HG03095 (cell line): ENCODE measurements at regions not wholly inside any gene's neighbourhood (a gene's known extent, or its start where the extent isn't known, plus 50 kb on each side); places are given as distances from the start of the nearest gene placed in this dataset.

Experiments
- ATAC-seq: cut with Tn5 transposase; IDR thresholded peaks from one replicate; pipeline ENCODE4 v1.9.1; 2021; ENCODE audit warnings: moderate library complexity; ENCODE audit not compliant: unreplicated experiment

- no peak for ATAC-seq
Measured at GRCh38 chr4:178471994-178472393, 1029.8 kb upstream of the AGA start.

GRCh38 chr4:178480105-178480504 lies 1037.9 kb upstream of the AGA start:
- ATAC-seq, result no peak

GRCh38 chr4:178480881-178481280 lies 1038.6 kb upstream of the AGA start:
- no peak for ATAC-seq

- no peak for ATAC-seq
Measured at GRCh38 chr4:178481564-178481963, 1039.3 kb upstream of the AGA start.

- ATAC-seq, result no peak
Measured at GRCh38 chr4:178523038-178523437, 1080.8 kb upstream of the AGA start.

GRCh38 chr4:178535939-178536579 lies 1093.8 kb upstream of the AGA start:
- ATAC-seq, result no peak

GRCh38 chr4:178553201-178553600 lies 1111.0 kb upstream of the AGA start:
- ATAC-seq, result no peak

GRCh38 chr4:178554352-178554751 lies 1112.1 kb upstream of the AGA start:
- no peak for ATAC-seq

- ATAC-seq, result no peak
Measured at GRCh38 chr4:178556796-178557195, 1114.6 kb upstream of the AGA start.

GRCh38 chr4:178577933-178578332 lies 1135.7 kb upstream of the AGA start:
- no peak for ATAC-seq

GRCh38 chr4:178595500-178596138 lies 1153.4 kb upstream of the AGA start:
- ATAC-seq, result no peak

GRCh38 chr4:178598672-178599071 lies 1156.4 kb upstream of the AGA start:
- ATAC-seq, result no peak

GRCh38 chr4:178599521-178599920 lies 1157.3 kb upstream of the AGA start:
- ATAC-seq, result no peak

GRCh38 chr4:178602833-178603232 lies 1160.6 kb upstream of the AGA start:
- no peak for ATAC-seq

GRCh38 chr4:178611062-178611461 lies 1168.8 kb upstream of the AGA start:
- ATAC-seq, result no peak

GRCh38 chr4:178612733-178613132 lies 1170.5 kb upstream of the AGA start:
- ATAC-seq, result no peak

GRCh38 chr4:178632415-178632814 lies 1190.2 kb upstream of the AGA start:
- ATAC-seq, result no peak

GRCh38 chr4:178633263-178633662 lies 1191.0 kb upstream of the AGA start:
- ATAC-seq, result no peak

GRCh38 chr4:178664621-178665020 lies 1222.4 kb upstream of the AGA start:
- ATAC-seq, result no peak

GRCh38 chr4:178665916-178666315 lies 1223.7 kb upstream of the AGA start:
- ATAC-seq, result no peak

GRCh38 chr4:178671766-178672165 lies 1229.5 kb upstream of the AGA start:
- no peak for ATAC-seq

- ATAC-seq, result no peak
Measured at GRCh38 chr4:178672512-178672911, 1230.3 kb upstream of the AGA start.

GRCh38 chr4:178681871-178682270 lies 1239.6 kb upstream of the AGA start:
- ATAC-seq, result no peak
